AG10803 (cell line): ENCODE measurements at regions not wholly inside any gene's neighbourhood (a gene's known extent, or its start where the extent isn't known, plus 50 kb on each side); places are given as distances from the start of the nearest gene placed in this dataset.

ENCODE experiments used
- DNase-seq: peaks from one replicate; pipeline ENCODE4 v3.0.0; 2010; ENCODE audit warnings: low read depth
- H3K4me3 ChIP-seq: 2 replicates; pipeline ENCODE4 v1.5.1; 2011; ENCODE audit warnings: mild to moderate bottlenecking, low read length, control low read depth
- CTCF ChIP-seq: conservative IDR thresholded peaks from 2 replicates; pipeline ENCODE4 v1.5.1; 2011; ENCODE audit warnings: mild to moderate bottlenecking, low read length, control low read depth, inconsistent platforms

DNA sequence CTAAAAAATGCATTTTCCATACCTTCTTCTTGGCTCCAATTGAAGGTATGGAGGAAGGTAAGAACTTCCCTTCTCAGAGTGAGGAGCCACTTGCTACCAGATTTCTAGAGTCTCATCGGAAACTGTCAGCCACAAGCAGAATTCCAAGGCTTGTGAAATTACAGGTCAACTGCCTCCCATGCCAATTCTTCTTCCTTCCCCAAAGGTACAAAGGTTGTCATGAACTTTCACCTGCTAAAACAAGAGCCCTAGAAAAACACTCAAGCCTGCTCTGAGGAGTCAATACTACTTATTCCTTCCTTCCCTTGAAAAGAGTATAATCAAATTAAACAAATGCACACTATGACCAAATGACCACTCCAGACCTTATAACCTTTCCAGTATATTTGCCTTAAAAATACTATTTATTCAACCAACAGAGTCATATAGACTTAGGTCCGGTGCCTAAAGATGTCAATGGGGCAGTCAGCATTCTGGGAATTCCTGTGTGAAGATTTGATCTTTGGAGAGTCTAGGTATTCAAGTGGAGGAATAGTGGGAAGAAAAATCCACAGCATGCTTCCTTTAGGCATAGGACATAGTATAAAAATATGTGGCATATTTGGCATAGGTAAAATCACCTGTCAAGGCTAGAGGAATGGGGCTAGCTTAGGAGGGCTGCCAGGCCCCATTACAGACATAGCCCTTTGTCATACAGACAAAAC lies 539.3 kb downstream of the LIG4 start:
- DNase-seq, result no peak
- no peak for TF ChIP-seq CTCF
- H3K4me3 ChIP-seq, result no peak overlapping the region

- H3K4me3 ChIP-seq, result no peak overlapping the region
- no peak for TF ChIP-seq CTCF
- peak; percentile 36 for DNase-seq
These were observed 545.8 kb downstream of the LIG4 start for GRCh38 chr13:107669391-107669993.

DNA sequence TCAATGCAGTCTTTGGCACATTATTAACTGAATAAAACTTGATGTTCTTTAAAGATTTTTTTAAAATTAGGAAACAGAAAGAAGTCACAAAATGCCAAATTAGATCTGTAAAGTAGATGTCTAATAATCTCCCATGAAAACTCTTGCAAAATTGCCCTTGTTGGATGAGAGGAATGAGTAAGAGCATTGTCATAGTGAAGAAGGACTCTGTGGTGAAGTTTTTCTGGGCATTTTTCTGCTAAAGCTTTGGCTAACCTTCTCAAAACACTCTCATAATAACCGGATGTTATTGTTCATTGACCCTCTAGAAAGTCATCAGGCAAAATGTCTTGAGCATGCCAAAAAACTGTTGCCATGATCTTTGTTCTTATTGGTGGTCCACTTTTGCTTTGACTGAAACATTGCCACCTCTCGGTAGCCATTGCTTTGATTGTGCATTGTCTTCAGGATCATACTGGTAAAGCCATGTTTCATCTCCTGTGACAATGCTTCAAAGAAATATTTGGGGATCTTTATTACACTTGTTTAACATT lies 549.3 kb downstream of the LIG4 start:
- DNase-seq, result no peak
- no peak overlapping the region for H3K4me3 ChIP-seq
- no peak for TF ChIP-seq CTCF

DNA sequence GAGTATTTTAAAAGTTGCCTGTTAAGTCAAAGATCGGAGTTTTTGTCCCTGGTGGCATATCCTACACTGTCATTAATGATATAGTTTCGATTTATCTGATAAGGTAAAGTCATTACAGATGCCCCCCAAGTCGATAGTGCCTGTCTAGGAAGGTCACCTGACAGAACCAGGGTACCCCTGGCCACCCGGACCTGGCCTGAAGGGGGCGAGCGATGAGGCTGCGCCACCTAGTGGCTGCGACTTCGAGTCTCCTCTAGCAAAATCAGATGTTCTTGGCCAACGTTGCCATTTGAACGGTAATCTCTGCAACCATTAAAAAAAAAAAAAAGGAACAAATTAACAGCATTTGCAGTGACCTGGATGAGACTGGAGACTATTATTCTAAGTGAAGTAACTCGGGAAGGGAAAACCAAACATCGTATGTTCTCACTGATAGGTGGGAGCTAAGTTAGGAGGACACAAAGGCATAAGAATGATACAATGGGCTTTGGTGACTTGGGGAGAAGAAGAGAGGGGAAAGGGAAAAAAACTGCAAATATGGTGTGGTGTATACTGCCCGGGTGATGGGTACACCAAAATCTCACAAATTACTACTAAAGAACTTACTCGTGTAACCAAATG lies 565.1 kb downstream of the LIG4 start:
- peak; percentile 74 for TF ChIP-seq CTCF
- no peak overlapping the region for H3K4me3 ChIP-seq
- peak; percentile 18 for DNase-seq

DNA sequence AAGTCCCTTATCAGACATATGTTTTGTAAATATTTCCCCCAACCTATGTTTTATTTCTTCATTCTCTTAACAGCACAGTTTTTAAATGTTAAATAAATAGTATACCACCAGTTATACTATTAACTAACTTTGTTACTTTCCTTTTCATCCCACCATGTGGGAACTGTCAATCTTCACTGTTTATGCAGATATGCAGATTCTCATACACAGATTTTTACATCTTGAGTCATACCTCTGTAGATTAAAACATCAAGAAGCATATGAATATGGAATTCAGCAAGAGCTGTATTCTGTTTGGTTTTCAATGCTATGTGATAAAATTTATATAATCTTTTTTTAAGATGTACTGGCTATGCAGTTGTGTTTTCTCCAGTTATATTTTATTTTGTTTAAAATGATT lies 566.3 kb downstream of the LIG4 start:
- no peak for DNase-seq
- no peak overlapping the region for H3K4me3 ChIP-seq
- TF ChIP-seq CTCF, result no peak

- TF ChIP-seq CTCF, result no peak
- H3K4me3 ChIP-seq, result no peak overlapping the region
- DNase-seq, result no peak
These were observed 571.2 kb downstream of the LIG4 start for GRCh38 chr13:107644136-107644535.
